ENCODE measurements at regions not wholly inside any gene's neighbourhood (a gene's known extent, or its start where the extent isn't known, plus 50 kb on each side); places are given as distances from the start of the nearest gene placed in this dataset.

GRCh38 chr4:22336822-22337221 is 179.0 kb downstream of the ADGRA3 start:
- no peak for DNase-seq

- DNase-seq = no peak
These were observed 181.7 kb downstream of the ADGRA3 start for GRCh38 chr4:22334155-22334554.

- no peak for DNase-seq
These were observed 191.4 kb downstream of the ADGRA3 start for GRCh38 chr4:22324422-22324821.

- no peak for DNase-seq
These were observed 192.2 kb downstream of the ADGRA3 start for GRCh38 chr4:22323691-22324090.

GRCh38 chr4:22322996-22323395 is 192.9 kb downstream of the ADGRA3 start:
- no peak for DNase-seq

- DNase-seq = peak; percentile 2
These were observed 200.2 kb downstream of the ADGRA3 start for GRCh38 chr4:22315628-22316027.

- DNase-seq = no peak
These were observed 201.9 kb downstream of the ADGRA3 start for GRCh38 chr4:22313976-22314375.

- DNase-seq = no peak
These were observed 203.8 kb downstream of the ADGRA3 start for GRCh38 chr4:22312113-22312512.

- no peak for DNase-seq
These were observed 214.6 kb downstream of the ADGRA3 start for GRCh38 chr4:22301253-22301652.

GRCh38 chr4:22299678-22300077 is 216.2 kb downstream of the ADGRA3 start:
- DNase-seq = no peak

- DNase-seq = no peak
These were observed 228.2 kb downstream of the ADGRA3 start for GRCh38 chr4:22287631-22288030.

- DNase-seq = no peak
These were observed 247.4 kb downstream of the ADGRA3 start for GRCh38 chr4:22268350-22269025.

- DNase-seq = no peak
These were observed 251.6 kb downstream of the ADGRA3 start for GRCh38 chr4:22264261-22264660.

- DNase-seq = no peak
These were observed 262.4 kb downstream of the ADGRA3 start for GRCh38 chr4:22253431-22253830.

GRCh38 chr4:22246847-22247246 is 269.0 kb downstream of the ADGRA3 start:
- DNase-seq = no peak

- DNase-seq = no peak
These were observed 270.6 kb downstream of the ADGRA3 start for GRCh38 chr4:22245294-22245693.

GRCh38 chr4:22241415-22241814 is 274.5 kb downstream of the ADGRA3 start:
- DNase-seq = no peak

GRCh38 chr4:22240814-22241213 is 275.1 kb downstream of the ADGRA3 start:
- DNase-seq = no peak

GRCh38 chr4:22238742-22239141 is 277.1 kb downstream of the ADGRA3 start:
- DNase-seq = no peak

- DNase-seq = no peak
These were observed 277.9 kb downstream of the ADGRA3 start for GRCh38 chr4:22237846-22238494.

- DNase-seq = peak; percentile 76
These were observed 278.6 kb downstream of the ADGRA3 start for GRCh38 chr4:22237155-22237751.

GRCh38 chr4:22235698-22236097 is 280.2 kb downstream of the ADGRA3 start:
- no peak for DNase-seq

- DNase-seq = no peak
These were observed 282.6 kb downstream of the ADGRA3 start for GRCh38 chr4:22233230-22233629.

- DNase-seq = no peak
These were observed 272.4 kb upstream of the KCNIP4 start for GRCh38 chr4:22220965-22221364.
